ENCODE measurements at regions not wholly inside any gene's neighbourhood (a gene's known extent, or its start where the extent isn't known, plus 50 kb on each side); places are given as distances from the start of the nearest gene placed in this dataset.

- TF ChIP-seq CTCF (IDR thresholded peaks at IDR 0.05) (no peak), POLR2A (IDR thresholded peaks at IDR 0.05) (no peak)
Observed at GRCh38 chr2:116142644-116143227, 1671.8 kb upstream of the DDX18 start.
